Activated gamma-delta T cell (primary cell): ENCODE measurements at regions not wholly inside any gene's neighbourhood (a gene's known extent, or its start where the extent isn't known, plus 50 kb on each side); places are given as distances from the start of the nearest gene placed in this dataset.

Experiments used
- DNase-seq: peaks from one replicate; lab custom pipeline; 2025; lab: John Stamatoyannopoulos, UW

- DNase-seq, result no peak
These were observed 63.1 kb upstream of the ITGA6 start for GRCh38 chr2:172364261-172364660.

- DNase-seq, result no peak
These were observed 60.7 kb upstream of the ITGA6 start for GRCh38 chr2:172366596-172367150.

GRCh38 chr2:172370821-172371455 lies 56.4 kb upstream of the ITGA6 start:
- no peak for DNase-seq

GRCh38 chr2:172372436-172372835 lies 55.0 kb upstream of the ITGA6 start:
- DNase-seq, result no peak

- no peak for DNase-seq
These were observed 54.3 kb upstream of the ITGA6 start for GRCh38 chr2:172373076-172373475.

- no peak for DNase-seq
These were observed 53.6 kb upstream of the ITGA6 start for GRCh38 chr2:172373766-172374165.

GRCh38 chr2:172374318-172375240 lies 52.8 kb upstream of the ITGA6 start:
- no peak for DNase-seq

- DNase-seq, result no peak
These were observed 52.1 kb upstream of the ITGA6 start for GRCh38 chr2:172375251-172375650.

GRCh38 chr2:172376016-172376415 lies 51.4 kb upstream of the ITGA6 start:
- DNase-seq, result no peak

GRCh38 chr2:172376505-172377125 lies 50.8 kb upstream of the ITGA6 start:
- DNase-seq, result no peak

- DNase-seq, result no peak
These were observed 50.0 kb upstream of the ITGA6 start for GRCh38 chr2:172377408-172377807.
